PC-3 (cell line): ENCODE measurements at regions not wholly inside any gene's neighbourhood (a gene's known extent, or its start where the extent isn't known, plus 50 kb on each side); places are given as distances from the start of the nearest gene placed in this dataset.

ENCODE experiments used
- CTCF ChIP-seq: fragments of 300-600 bp; sonication (generic); conservative IDR thresholded peaks from 2 replicates; pipeline ENCODE4 v1.5.1; 2017; ENCODE audit warnings: antibody characterized with exemption, low read depth, mild to moderate bottlenecking, low read length
- EZH2 ChIP-seq: fragments of 300-600 bp; sonication (generic); IDR thresholded peaks from one replicate; pipeline ENCODE4 v1.6.1; 2017; ENCODE audit warnings: antibody characterized with exemption, mild to moderate bottlenecking, low read length; ENCODE audit not compliant: unreplicated experiment
- EZH2phosphoT487 ChIP-seq: fragments of 300-600 bp; sonication (generic); IDR thresholded peaks from 2 replicates; pipeline ENCODE4 v1.6.1; 2018; ENCODE audit warnings: mild to moderate bottlenecking, antibody characterized with exemption, low read length, borderline replicate concordance

GRCh38 chr7:115630049-115630448 lies 400.5 kb downstream of the TFEC start:
- no peak for TF ChIP-seq CTCF
- TF ChIP-seq EZH2phosphoT487, result no peak
- TF ChIP-seq EZH2, result no peak
